ENCODE measurements at regions not wholly inside any gene's neighbourhood (a gene's known extent, or its start where the extent isn't known, plus 50 kb on each side); places are given as distances from the start of the nearest gene placed in this dataset.
"Not testable (repeated sequence)": the region's sequence is repeated elsewhere in the genome, so short reads cannot be mapped to it uniquely, and the experiment has no call there.

DNA sequence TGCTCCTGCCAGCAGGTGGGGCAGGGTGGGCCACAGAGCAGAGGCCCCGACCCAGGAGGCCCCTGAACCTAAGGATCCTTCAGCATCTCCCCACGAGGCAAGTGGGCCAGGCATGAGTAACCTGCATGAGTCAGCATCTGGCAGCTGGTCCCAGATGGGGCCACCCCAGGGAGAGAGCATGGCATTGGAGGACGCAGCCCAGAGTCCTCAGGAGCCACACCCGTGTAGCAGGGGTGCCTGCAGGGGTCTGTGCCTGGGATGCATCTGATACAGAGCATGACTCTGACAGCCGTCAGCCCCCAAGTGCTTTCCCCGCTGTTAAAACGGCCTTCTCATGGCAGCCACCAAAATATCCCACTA, 185.6 kb upstream of the SALL3 start:
- H3K36me3 ChIP-seq = no peaks in the 10 kb centered on the region
- no peaks in the 10 kb centered on the region for H3K9me3 ChIP-seq
- no peak overlapping the region for H3K4me3 ChIP-seq
- intact Hi-C loops (cut with DNase I) = no loop called here
- DNase-seq (peak in 1 of 4 donors; percentile 37), ATAC-seq (no peak)
- TF ChIP-seq, protein P1, sequence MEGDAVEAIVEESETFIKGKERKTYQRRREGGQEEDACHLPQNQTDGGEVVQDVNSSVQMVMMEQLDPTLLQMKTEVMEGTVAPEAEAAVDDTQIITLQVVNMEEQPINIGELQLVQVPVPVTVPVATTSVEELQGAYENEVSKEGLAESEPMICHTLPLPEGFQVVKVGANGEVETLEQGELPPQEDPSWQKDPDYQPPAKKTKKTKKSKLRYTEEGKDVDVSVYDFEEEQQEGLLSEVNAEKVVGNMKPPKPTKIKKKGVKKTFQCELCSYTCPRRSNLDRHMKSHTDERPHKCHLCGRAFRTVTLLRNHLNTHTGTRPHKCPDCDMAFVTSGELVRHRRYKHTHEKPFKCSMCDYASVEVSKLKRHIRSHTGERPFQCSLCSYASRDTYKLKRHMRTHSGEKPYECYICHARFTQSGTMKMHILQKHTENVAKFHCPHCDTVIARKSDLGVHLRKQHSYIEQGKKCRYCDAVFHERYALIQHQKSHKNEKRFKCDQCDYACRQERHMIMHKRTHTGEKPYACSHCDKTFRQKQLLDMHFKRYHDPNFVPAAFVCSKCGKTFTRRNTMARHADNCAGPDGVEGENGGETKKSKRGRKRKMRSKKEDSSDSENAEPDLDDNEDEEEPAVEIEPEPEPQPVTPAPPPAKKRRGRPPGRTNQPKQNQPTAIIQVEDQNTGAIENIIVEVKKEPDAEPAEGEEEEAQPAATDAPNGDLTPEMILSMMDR (IDR thresholded peaks at IDR 0.05) = no peak
- H3K27me3 ChIP-seq = peaks cover 0 to 24% of the 10 kb centered on the region in 2 donors
- no peak overlapping the region for H3K27ac ChIP-seq
- H3K4me1 ChIP-seq = no peaks in the 10 kb centered on the region

DNA sequence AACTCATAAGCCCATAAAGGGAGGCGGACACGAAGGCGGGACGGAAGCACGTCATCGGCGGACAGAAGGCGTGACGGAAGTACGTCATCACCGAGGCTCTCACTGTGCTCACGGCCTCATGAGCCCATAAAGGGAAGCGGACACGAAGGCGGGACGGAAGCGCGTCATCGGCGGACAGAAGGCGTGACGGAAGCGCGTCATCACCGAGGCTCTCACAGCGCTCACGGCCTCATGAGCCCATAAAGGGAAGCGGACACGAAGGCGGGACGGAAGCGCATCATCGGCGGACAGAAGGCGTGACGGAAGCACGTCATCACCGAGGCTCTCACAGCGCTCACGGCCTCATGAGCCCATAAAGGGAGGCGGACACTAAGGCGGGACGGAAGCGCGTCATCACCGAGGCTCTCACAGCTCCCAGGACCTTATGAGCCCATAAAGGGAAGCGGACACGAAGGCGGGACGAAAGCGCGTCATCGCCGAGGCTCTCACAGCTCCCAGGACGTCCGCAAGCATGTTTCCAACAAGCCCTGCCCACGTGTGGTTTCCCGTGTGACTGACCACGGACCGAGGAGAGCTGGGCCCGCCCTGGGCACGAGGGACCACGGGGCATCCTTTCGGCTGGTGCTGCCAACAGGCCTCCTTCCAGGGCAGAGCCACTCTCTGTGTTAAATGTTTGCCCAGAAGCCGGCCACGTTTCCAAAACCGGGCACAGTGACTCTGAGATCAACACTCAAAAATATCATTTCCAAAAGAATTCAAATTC, 182.7 kb upstream of the SALL3 start:
- no peaks in the 10 kb centered on the region for H3K9me3 ChIP-seq
- DNase-seq (peak in 1 of 4 donors; percentile 64), ATAC-seq (no peak)
- H3K36me3 ChIP-seq = no peaks in the 10 kb centered on the region
- no peak overlapping the region for H3K4me3 ChIP-seq
- TF ChIP-seq, protein P1 (IDR thresholded peaks at IDR 0.05) = no peak
- no peaks in the 10 kb centered on the region for H3K4me1 ChIP-seq
- H3K27me3 ChIP-seq = peaks cover 0 to 9% of the 10 kb centered on the region in 2 donors
- no peak overlapping the region for H3K27ac ChIP-seq
- intact Hi-C loops (cut with DNase I) = no loop called here

DNA sequence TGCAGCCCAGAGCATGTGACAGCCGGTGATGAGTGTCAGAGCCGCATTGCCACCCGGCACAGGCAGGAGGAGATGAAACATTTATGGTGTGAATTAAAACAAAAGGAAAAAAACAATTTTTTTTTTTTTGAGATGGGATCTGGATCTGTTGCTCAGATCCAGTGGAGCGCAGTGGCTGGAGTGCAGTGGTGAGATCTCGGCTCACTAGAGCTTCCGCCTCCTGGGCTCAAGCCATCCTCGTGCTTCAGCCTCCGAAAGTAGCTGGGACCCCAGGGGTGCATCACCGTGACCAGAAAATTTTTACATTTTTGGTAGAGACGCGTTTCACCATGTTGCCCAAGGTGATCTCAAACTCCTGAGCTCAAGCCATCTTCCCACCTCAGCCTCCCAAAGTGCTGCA, 182.1 kb upstream of the SALL3 start:
- Histone ChIP-seq H3K4me1 (no peaks in the 10 kb centered on the region), H3K4me3 (no peak overlapping the region), H3K27me3 (peaks cover 0 to 3% of the 10 kb centered on the region in 2 donors), H3K27ac (no peak overlapping the region), H3K36me3 (no peaks in the 10 kb centered on the region), H3K9me3 (no peaks in the 10 kb centered on the region)
- ATAC-seq = no peak
- intact Hi-C loops (cut with DNase I) = no loop called here
- TF ChIP-seq, protein P1 (IDR thresholded peaks at IDR 0.05) = no peak
- peak in 1 of 4 donors; percentile 41 for DNase-seq

DNA sequence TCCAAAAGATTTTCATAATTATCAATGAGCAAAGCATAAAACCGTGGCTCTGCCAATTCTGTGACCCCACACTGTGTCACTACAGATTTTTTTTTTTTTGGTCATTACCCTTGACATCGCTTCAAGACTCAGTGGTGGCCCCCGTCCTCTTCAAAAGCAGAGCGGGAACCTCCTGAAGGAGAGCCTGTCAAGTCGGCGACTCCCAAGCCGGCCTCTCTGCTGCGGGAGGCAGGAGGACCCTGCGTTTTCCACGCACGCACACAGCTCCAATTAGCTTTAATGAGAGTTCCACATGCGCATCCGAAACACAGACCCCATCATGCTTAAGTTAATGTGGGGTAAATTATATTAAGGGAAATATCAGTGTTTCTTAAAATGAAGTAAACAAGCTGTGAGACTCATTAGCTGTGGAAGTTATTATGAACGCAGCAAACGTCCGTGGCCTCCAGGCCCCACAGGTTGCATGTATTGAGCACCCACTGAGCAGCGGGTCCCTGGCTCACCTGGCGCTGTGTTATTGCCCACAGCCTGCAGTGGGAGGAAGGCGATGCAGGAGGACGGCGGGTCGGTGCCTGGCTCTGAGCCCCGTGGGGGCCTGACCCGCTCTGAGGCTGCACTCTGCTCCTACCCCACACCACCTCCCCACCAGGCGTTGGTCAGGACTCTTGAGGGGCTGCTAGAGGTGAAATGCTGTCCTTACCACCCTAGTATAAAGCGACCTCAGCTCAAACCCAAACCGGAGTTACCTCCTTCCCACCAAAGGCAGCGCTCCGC, 181.0 kb upstream of the SALL3 start:
- DNase-seq (peak in 1 of 4 donors; percentile 68), ATAC-seq (no peak)
- Histone ChIP-seq H3K4me3 (no peak overlapping the region), H3K27me3 (peaks cover 0 to 3% of the 10 kb centered on the region in 2 donors), H3K4me1 (no peaks in the 10 kb centered on the region), H3K9me3 (no peaks in the 10 kb centered on the region), H3K27ac (no peak overlapping the region), H3K36me3 (no peaks in the 10 kb centered on the region)
- intact Hi-C loops (cut with DNase I) = no loop called here
- TF ChIP-seq, protein P1 (IDR thresholded peaks at IDR 0.05) = no peak

DNA sequence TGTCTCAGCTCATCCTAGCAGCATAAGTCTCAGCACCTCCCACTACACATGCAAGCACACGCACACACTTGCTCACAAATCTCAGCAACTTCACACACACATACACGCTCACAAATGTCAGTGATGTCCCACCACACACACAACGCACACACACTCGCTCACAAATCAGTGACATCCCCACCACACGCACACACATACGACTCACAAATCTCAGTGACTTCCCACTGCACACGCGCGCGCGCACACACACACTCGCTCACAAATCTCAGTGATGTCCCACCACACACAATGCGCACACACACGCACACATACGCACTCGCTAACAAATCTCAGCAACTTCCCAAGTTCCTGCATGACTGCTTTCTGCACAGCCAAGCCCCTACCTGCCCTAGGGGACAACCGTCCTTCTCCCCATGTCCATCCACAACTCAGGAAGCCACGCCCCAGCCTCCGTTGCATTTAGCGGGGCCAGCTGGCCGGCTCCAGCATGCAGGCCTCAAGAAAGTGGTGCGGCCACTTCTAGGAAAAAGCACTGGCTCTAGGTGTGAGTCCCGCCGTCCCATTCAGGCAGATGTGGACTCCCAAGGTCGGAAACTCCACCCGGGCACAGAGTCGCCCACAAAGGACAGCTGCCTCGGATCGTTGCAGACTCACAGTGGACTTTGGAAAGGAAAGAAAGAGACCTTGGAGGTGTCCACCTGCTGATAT, 180.1 kb upstream of the SALL3 start:
- H3K4me3 ChIP-seq = no peak overlapping the region
- intact Hi-C loops (cut with DNase I) = no loop called here
- H3K4me1 ChIP-seq = no peaks in the 10 kb centered on the region
- H3K27ac ChIP-seq = no peak overlapping the region
- H3K27me3 ChIP-seq = peaks cover 0 to 3% of the 10 kb centered on the region in 2 donors
- ATAC-seq (no peak), DNase-seq (peak in 1 of 4 donors; percentile 57)
- TF ChIP-seq, protein P1 (IDR thresholded peaks at IDR 0.05) = no peak
- no peaks in the 10 kb centered on the region for H3K36me3 ChIP-seq
- peaks cover 0 to 2% of the 10 kb centered on the region in 2 donors for H3K9me3 ChIP-seq

DNA sequence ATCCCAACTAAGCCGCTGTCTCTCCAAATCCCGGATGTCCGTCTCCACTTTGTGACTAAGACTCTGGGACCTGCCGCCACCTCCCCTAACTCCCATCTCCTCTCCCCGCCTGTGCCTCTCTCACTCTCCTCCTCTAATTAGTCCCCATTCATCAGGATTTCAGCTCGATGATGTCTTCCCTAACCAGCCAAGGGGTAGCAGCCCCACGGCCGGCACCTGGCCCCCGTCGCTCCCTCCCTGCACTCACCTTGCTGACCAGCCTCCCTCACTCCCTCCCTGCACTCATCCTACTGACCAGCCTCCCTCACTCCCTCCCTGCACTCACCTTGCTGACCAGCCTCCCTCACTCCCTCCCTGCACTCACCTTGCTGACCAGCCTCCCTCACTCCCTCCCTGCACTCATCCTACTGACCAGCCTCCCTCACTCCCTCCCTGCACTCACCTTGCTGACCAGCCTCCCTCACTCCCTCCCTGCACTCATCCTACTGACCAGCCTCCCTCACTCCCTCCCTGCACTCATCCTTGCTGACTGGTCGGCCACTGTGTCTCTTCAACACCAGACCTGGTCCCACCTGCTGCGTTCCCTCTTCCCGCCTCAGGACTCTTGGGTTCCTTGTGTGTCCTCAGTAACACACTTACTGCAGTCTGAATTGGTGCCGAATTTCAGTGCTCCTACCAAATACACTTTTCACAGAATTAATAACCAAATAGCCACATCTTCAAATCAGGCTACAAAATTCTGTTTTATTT, 179.3 kb upstream of the SALL3 start:
- intact Hi-C loops (cut with DNase I); H3K27me3 ChIP-seq; H3K36me3 ChIP-seq; H3K4me1 ChIP-seq; ATAC-seq; H3K27ac ChIP-seq; H3K9me3 ChIP-seq; H3K4me3 ChIP-seq: not testable (repeated sequence)
- peak in 1 of 4 donors; percentile 62 for DNase-seq

Data from left lung (tissue), 4 donors.